Omental fat pad (tissue), 3 donors: ENCODE measurements at regions not wholly inside any gene's neighbourhood (a gene's known extent, or its start where the extent isn't known, plus 50 kb on each side); places are given as distances from the start of the nearest gene placed in this dataset.

ENCODE experiments used
- ATAC-seq: fragments of 150-250 bp; one replicate; pipeline ENCODE4 v1.9.1; 2016; ENCODE audit warnings: mild to moderate bottlenecking, moderate library complexity; ENCODE audit not compliant: low FRiP score
- DNase-seq: peaks from one replicate; pipeline ENCODE4 v3.0.0-alpha.2; 2019; ENCODE audit warnings: low spot score
- TF ChIP-seq, protein P1 (sequence below), 3 donors: fragments of 450-650 bp; IDR thresholded peaks; one replicate each; pipeline ENCODE4 v1.5.1; 2016 to 2017; ENCODE audit warnings: antibody characterized with exemption in 3 of 3, mild to moderate bottlenecking in 3 of 3, moderate library complexity in 2 of 3

DNA sequence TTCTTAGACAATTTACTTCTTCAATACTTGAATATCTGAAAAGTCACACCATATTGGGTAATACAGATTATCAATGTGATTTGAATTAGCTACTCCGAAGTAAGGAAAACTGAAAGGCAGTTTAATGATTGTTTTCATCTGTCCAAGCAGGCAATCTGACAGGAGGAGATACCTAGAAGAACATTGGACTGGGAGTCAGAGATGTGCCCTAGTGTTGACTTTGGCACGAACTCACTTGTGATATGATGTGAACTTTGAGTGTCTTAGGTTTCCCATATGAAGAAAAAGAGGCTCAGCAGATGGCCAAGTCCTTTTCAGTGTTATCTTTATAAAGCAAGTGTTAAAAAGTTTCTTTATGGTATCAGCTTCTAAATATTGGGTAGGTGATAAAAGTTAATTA is 287.1 kb downstream of the MTX2 start:
- DNase-seq (no peak), ATAC-seq (no peak)
- TF ChIP-seq, protein P1, sequence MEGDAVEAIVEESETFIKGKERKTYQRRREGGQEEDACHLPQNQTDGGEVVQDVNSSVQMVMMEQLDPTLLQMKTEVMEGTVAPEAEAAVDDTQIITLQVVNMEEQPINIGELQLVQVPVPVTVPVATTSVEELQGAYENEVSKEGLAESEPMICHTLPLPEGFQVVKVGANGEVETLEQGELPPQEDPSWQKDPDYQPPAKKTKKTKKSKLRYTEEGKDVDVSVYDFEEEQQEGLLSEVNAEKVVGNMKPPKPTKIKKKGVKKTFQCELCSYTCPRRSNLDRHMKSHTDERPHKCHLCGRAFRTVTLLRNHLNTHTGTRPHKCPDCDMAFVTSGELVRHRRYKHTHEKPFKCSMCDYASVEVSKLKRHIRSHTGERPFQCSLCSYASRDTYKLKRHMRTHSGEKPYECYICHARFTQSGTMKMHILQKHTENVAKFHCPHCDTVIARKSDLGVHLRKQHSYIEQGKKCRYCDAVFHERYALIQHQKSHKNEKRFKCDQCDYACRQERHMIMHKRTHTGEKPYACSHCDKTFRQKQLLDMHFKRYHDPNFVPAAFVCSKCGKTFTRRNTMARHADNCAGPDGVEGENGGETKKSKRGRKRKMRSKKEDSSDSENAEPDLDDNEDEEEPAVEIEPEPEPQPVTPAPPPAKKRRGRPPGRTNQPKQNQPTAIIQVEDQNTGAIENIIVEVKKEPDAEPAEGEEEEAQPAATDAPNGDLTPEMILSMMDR (IDR thresholded peaks at IDR 0.05), result no peak

DNA sequence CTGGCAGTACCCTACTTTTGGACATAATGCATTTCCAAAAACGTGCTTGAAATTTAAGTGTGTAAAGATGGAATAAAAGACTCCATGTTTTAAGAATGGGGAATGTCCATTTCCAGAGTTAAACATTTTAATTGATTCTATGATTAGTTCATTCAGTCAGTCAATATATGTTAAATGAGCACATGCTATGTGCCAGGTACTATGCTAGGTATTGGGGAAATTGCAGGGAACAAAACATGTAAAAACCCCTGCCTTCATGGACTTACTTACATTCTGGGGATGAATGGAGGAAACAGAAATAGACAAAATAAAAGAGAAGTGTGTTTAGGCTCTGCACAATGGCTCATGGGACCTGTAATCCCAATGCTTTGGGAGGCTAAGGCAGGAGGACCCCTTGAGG is 288.6 kb downstream of the MTX2 start:
- ATAC-seq (no peak), DNase-seq (no peak)
- TF ChIP-seq, protein P1 (IDR thresholded peaks at IDR 0.05), result no peak

DNA sequence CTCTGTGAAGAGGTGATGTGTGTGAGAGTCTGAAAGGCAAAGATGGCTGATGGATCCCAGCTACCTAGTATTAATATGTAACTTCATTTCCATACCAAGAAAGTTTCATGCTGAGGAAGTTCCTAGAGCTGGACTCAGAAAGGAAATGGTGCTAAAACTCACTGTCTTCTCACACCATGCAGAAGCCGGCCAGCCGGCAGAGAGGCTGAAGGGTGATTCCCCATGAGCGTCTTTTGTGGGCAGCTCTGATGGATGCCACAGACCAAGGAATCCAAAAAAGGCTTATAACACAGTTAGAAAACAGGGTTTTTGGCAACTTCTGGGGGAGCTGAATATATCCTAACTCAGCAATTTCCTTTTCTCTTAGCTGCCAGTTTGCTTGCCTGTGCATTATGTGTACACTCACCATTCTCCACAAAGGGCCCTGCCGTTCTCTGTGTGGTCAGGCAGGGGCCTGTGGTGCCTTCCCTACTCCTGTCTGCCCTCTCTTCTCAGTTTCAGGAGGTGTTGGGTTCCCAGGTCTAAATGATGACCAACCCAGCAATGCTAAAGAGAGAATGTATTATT is 289.4 kb downstream of the MTX2 start:
- ATAC-seq (no peak), DNase-seq (no peak)
- TF ChIP-seq, protein P1 (IDR thresholded peaks at IDR 0.05), result no peak

DNA sequence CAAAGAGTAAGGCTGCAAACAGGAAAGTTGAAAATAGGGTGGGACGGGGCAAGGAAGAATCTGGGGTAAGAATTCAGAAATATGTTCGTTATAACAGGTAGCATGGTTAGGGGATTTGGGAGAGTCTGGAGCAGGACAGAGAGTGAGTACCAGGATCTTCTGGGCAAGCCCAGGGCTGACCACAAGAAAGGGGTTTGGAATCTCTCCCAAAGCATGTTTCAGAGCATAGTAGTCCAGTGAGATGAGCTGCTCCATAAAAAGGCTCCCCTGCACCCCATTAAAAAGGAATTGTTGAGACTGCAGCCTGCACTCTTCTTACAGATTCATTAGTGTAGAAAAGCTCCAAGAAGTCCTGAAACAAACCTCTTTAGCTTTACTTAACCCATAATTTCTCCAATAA is 291.1 kb downstream of the MTX2 start:
- no peak for DNase-seq
- no peak for ATAC-seq
- TF ChIP-seq, protein P1 (IDR thresholded peaks at IDR 0.05), result no peak

DNA sequence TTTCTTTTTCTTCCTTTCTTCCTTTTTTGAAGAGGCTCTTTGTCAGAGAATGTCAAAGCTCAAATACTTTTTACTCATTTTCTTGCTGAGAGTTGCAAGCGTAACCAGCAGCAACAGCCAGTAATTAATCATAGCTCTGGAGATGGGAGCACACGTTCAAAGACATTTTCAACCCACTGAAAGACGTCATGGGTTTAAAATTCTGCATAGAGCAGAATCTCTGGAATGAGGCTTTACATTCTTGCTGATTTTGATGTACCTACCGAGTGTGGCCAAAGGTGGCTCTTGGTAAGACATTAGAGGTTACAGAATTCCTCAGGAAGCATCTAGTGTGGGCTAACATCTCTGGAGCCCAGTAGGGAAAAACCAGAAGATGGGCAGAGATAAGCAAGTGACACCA is 292.5 kb downstream of the MTX2 start:
- TF ChIP-seq, protein P1 (IDR thresholded peaks at IDR 0.05), result no peak

DNA sequence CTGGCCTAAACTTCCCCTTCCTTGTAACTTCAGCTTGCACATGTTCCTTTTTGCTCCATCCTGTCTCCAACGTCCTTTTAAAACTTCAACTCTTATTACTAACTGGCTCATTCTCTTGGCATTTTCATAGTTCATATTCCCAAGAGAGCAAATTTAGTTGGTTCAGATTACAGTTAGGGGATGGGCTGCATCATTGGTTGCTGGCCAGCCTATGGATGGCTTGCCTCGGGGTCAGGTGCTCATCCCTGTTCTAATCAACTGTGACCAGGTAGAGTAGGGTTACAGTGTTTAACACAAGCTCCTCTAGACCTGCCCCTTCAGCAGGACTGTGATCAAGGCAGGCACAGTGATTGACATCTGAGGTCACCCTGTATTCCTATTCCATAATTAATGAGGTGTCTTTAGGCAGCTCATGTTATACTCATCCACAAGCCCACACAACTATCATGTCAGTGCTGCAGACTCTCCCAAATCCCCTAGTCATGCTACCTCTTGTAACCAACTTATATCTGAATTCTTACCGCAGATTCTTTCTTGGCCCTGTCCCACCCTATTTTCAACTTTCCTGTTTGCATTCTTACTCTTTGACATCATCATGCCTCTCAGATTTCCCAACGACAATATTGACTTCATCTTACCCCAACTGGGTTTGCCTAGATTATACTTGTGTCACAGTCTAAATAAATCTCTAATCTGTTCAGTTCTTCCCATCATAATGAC is 293.3 kb downstream of the MTX2 start:
- DNase-seq (no peak), ATAC-seq (no peak)
- TF ChIP-seq, protein P1 (IDR thresholded peaks at IDR 0.05), result no peak

More for the DNA sequence above, 292.5 kb downstream of the MTX2 start:
- DNase-seq, result no peak
- no peak for ATAC-seq
